ENCODE measurements at regions not wholly inside any gene's neighbourhood (a gene's known extent, or its start where the extent isn't known, plus 50 kb on each side); places are given as distances from the start of the nearest gene placed in this dataset.

DNA sequence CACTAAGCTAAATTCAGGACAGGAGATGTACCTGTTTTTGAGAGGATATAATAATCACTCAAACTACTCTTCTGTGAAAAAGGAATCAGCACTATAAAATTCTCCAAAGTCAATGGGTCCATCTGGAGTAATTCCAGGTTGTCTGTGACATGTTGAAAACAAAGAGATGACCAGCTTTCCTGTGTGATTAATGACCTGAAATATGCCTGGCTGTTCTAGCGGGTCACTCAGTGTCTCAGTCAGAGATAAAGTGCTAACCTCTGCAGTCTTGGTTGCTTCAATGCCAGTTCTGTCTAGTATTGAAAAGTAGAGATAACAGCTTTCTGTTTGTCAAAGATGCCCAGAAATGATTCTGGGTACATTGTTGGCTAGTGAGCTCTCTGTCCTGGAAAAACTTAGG, 722.6 kb upstream of the TENM4 start:
- DNase-seq: no peak

DNA sequence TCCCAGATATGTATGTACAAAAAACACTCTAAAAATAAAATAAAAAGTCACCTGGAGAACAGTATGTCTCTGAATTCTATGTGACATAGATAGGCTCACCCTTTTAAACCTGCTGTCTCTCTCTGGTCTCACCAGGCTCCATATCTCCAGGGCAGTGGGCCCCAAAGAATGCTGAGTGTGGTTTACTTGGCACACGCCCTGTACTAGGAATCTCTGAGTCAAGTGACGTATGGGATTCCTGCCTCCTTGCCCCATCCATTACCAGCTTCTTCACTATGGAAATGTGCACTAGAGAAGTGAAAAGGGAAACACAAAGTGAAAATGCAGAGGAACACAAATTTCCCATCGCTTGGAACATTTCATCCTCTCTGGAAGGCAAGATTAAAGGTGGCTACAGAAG, 722.2 kb upstream of the TENM4 start:
- DNase-seq: no peak

DNA sequence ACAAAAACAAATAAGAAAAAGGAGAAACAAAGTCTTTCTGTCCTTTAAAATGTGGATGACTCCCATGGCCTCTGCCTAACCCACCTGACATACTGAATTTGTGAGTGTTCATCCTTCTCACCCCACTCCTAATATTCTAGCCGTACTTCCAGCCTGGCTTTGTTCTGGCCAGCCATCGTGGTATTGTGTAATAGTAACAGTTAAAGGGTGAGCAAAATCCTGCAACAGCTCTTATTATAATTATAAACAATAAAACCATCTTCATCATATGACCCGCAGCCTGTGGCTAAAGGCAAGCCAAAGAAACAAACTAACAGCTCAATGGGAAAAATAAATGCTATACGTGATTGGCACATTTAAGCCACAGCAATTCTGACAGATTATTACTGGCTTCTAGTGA, 721.6 kb upstream of the TENM4 start:
- DNase-seq: no peak

DNA sequence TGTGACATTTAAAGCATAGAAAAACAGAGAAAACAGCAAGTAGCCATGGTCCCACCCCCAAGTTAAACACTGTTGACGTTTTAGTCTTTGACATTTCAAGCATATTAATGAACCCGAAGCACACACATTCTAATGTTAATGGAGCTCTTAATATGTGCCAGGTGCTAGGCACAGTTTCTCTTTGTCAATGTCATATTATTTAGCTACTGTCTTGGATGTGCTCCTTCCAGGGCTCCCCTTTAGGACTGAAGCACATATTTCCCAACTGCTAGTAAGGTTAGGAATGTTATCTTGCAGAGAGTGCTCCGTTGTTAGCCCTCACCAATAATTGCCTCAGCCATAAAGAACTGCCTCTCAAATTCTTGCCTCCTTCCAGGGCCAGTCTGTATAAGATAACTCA, 716.6 kb upstream of the TENM4 start:
- DNase-seq: no peak

DNA sequence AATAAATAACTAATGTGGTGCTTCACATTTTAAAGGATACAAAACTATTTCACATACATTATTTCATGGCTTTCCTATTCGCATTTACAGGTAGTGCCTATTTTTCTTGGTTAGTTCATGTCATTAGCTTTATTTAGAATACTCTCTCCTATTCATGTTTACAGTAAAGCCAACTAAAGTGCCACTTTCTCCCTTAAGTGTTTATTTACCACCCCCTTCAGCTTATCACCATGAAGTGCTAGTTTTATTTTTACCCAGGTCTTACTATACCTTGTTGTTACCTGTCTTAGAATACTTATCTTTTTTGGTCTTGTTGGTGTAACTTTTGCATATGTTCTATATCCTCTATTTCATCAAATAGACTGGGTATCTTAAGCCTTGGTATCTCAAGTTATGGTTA, 715.2 kb upstream of the TENM4 start:
- DNase-seq: no peak

DNA sequence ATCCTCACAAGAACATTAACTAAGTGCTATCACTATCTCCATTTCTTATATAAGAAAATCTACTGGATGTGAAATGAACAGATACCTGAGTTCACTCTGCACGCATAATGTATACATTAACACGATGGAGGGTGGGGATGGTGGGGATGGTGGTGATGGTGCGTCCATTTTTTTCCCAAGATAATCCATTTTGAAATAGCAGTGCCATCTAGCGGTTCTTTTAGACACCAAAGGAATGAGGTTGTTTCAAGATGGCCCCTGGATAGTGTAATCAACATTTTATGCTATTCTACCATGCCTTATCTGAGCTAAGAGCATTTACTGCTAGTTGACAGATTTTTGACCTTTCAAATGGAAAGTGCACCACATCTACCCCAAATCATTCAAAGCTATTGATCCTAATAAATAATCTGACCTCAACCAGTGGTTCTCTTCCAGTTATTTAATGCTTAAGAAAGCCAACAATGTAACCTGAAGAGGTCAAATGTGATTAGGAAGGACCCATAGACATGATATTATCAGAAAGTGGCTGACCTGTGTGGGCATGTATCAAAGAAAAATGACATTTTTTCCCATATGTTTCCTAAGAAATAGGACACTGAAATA, 714.7 kb upstream of the TENM4 start:
- DNase-seq: no peak

DNA sequence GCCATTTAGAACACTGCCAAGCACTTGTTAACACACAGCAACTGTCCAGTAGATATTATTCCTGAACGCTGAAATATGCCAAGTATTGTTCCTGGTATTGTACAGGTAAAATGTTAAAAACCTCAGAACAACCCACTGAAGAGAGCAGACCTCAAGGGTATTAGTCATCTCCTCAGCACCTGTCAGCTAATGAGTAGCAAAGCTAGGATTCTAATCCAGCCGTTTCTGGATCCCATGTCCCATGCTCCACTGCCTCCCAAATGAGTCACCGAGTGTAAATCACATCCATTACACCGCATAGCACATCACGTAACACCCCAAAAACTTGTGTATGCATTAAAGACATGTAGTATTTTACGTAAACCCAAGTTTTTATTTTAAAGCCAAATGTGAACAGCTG, 705.4 kb upstream of the TENM4 start:
- DNase-seq: no peak

DNA sequence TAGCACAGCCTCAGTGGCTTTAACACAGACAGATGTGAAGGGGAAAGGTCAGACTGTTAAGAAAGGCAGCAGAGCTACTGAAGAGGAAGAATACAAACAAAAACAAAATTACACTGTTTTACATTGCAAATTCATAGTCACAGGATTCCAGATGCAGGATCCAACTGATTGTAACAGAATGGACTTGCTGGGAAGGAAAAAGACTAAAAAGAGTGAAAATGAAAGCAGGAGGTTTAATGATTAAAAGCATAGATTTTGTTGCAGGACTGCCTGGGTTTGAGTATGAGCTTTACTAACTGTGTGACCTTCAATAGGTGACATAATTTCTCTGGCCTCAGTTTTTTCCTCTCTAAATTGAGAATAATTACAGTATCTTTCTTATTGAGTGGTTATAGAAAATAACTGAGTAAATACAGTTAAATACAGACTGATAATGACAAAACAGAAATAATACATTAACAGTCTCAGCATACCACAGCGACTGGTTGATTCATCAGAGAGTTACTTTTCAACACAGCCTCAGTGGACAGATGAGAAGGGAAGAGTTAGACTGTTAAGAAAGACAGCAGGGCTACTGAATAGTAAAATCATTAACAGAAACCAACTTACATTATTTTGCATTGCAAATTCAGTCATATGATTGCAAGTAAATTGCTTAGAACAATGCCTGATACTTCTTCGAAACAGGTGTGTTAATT, 704.2 kb upstream of the TENM4 start:
- no peak for DNase-seq

DNA sequence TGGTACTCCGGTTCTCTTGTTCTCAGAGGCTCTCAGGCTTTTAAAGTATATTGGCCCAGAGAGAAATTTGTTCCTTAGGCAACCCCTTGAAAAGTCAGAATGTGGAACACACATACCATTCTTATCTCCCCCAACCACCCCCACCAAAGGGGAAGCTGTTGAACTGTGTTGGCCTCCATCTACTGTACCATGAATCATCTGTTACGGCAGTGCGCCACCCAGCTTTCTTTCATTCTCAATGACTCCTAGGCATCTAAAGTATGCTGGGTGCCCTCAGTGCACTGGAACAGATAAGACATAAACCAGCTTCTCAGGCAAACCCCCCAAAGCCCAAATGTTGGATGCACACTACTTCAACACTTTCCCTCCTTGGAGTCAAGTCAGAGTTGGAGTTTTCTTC, 696.2 kb upstream of the TENM4 start:
- no peak for DNase-seq

DNA sequence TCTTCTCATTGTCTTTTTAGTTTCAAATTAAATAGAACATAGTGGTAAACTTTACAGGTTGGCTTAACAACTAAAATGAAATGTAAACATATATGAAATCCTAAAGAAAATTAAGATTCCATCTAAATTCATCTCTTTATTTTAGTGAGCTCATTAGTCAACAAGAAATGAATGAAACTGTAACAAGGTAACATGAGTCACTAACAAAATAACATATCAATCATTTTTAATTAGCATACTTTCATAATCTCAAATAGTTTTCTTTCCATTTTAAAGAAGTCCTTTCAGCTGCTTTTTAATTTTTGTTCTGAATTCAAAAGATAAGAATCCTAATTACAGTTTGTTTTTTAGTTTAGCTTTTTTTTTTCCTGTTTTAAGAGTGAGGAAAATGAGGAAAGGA, 688.6 kb upstream of the TENM4 start:
- no peak for DNase-seq

DNA sequence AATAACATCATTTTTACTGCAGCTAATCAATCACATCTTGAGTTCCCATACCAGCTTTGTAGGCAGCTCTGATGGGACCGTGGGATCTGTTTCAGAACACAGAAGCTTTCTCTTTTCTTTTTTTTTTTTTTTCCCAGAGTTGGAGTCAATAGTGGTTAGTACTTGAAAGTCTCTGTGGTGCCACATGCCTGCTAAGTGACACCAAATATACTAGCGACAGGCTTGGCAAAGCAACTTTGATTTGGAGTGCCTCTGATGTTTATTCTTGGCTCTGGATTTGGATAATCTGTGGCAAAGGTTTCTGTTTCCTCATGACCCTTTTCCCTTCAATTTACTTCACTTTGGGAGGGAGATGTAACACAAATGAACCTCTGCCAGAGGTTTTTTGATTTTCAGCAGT, 681.4 kb upstream of the TENM4 start:
- no peak for DNase-seq

DNA sequence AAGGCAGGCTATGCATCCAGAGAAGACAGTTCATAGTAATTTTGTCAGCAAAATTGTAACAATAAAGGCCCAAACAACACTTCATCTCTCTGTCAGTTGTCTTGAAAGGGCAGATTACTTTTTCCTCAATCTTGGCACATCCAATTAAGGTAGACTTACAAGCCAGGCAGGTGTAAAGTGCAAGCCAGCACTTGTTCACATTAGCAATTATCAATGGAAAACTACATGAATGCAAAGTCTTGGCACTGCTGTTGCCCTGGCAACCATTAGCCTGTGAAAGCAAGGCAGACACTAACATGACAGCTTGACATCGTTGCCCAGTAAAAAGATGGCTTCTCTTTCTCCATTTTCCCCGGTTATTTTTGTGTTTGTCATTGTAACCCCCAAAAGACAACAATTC, 677.2 kb upstream of the TENM4 start:
- no peak for DNase-seq

DNA sequence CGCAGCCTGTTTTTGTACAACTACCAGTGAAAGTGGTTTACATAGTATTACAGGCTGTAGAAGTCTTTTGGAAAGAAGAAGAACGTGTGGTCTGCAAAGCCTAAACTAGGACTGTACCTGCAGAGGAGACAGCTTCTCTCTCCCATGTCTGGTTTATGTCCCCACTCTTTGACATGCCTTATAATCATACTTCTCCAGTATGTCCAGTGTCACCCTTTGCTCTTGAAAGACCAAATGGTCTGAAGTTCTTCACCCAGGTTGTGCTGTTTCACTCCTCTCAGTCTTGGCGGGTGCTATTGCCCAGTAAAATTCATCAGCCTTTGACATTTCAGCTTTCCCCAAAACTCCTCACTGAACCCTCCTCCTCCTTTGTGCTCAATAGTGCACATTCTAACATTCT, 676.0 kb upstream of the TENM4 start:
- DNase-seq: no peak

DNA sequence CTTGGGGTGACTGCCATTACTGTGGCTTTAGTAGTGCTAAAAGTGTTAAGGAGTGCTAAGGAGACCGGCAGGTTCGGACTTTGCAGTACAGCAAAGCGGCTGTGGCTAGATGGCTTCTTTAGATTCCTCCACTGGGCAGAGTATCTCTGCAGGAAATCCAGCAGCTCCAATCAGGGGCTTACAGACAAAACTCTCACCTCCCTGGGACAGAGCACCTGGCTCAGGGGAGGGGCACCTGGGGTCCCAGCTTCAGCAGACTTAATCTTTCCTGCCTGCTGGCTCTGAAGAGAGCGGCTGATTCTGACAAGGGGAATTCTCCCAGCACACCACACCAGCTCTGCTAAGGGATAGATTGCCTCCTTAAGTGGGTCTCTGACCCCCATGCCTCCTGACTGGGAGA, 668.8 kb upstream of the TENM4 start:
- no peak for DNase-seq

DNA sequence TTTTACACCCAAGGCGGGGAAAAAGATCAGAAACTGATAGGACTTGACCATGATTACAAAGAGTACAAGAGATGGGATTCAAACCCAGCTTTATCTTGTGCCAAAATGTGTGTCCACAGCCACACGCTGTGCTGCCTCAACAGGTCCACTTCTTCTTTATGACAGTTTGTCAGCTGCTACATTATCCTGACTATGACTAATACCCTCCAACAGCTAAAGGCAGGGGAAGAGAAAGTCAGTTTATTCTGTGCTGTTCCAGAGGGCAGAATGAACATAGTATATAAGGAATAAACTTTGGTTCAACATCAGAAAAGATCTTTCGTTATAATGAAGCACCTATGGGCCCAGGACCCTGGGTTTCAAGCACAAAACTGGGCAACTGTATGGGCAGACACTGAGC, 668.2 kb upstream of the TENM4 start:
- DNase-seq: no peak

DNA sequence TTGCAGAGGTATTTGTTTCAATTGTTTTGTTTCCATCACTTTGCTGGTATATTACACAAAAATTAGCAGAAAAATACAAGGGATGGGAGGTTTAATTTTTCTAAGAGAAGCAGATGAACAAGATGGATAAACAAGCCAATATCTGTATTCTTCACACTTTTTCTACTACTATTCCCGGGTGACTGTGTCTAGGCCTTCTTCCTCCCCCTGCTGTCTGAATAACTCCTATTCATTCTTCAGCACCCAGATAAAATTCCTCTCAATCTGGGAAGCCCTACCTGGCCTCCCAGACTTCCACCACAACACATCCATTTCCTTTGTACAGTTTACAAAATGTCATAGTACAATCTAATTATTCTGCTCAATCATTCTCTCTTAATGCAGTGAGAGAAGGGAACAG, 666.6 kb upstream of the TENM4 start:
- DNase-seq: no peak

DNA sequence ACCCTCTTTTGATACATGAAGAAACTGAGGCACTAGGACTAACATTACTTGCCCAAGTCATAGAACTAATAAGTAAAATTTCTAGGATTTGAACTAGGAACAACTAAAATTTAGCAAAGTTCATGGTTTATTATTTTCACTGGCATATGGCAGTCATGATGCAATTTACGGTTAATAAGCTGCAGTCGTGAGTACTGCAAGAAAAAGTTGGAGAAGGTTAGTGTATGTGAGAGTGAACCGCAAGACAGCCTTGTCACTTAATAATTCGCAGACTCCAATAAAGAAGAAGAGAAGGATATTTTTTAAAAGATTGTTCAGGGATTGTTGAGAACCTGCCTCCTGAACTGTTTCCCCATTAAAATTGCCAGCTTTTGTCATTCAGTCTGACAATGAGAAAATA, 663.4 kb upstream of the TENM4 start:
- DNase-seq: no peak

DNA sequence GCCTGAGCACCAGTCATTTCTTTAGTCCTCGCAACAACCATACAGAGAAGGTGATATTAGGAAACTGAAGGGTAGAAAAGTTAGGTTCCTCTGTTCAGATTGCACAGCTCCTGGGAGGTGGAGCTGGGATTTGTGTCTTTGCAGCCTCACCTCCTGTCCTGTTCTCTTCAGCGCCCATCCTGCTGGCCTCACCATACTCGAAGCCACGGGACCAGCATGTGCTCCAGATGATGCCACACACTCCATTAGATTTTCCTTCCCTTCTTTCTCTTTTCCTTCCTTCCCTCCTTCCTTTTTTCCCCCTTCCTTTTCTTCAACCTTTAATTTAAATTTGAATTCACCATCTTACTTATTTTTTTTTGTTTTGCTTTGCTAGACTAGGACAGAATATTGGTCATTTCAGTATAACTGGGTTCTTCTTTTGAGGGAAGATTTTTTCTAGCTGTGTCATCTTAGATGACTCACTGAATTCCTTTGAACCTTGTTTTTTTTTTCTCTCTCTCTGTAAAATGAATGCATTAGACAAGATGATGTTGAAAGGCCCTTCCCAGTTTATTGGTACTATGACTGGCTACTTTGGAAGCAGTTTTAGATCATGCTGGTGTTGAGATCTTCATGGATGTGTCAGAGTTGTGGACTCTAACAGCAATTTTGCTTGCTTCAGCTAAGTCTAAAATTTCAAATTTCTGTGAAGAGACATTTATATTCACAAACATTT, 662.5 kb upstream of the TENM4 start:
- no peak for DNase-seq

DNA sequence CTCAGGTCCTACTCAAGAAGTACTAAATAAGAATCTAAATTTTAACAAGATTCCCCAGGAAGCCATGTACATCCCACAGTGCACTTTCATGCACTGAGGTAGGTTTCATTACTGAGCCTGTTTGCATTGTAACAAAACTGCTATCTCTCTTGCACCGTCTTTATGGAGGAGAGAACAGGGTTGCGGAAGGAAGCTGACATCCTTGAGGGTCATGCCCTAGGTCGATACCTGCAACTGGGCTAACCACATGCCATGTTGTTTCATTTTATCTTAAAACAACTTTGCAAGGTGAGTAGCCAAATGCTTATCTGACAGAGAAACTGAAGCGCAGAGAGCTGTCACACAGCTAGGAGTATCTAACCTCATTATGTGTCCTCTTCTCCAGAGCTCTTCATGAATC, 656.3 kb upstream of the TENM4 start:
- DNase-seq: no peak

DNA sequence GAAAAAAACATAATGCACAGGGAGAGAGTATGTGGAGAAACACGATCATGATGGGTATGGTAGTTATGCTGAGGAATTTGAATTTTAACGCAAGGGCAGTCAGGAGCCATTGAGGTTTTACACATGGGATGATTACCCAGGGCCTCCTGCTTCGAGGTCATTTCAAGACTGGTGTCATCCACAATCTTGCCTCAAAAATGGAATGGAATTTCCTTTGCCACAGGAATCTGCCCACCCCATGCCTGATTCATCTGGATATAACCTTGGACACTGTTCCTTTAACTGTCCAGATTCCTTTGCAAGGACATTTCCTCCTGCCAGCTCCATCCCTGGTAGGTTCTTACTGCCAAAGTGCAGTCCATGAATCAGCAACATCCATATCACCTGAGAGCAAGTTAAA, 655.9 kb upstream of the TENM4 start:
- DNase-seq: no peak

DNA sequence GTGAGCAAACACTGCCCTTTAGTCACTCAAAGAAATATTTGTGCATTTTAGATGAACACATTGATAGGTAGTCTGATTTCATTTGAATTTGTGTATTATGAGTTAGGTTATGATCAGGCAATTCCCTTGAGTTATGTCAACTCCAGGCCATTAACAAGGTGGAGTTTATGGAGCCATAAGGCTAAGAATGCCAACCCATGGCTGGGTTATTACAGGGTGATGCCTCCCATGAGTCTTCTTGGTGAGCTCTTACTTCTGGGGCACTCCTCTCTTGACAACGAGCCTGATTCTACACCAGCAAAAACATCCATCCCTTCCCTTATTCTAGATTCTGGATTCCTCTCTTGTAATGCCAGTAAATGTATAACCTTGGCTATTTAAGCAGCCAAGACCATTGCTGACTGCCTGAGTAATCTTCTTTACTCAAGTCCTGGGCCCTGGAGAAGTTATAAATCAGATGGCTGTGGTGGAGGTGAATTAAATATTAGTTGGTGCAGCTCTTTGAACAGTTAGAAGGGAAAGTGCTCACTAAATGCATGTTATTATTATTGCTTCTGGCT, 645.7 kb upstream of the TENM4 start:
- DNase-seq: no peak

DNA sequence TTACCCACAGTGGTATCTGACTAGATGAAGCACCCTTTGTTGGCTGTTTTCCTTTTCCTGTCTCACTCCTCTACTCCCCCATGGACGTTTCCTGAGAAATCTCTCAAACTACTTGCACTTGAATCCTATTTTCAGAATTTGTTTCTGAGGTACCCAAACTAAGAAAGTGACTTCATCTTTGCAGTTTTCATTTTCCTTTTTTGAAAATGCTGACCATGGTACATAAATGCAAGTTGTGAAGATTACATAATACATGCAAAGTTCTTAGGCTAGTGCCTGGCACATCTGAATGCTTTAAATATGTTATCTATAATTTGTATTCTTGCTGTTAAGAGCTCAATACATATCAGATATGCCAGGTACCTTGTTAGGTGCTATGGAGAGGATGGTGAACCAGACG, 644.7 kb upstream of the TENM4 start:
- DNase-seq: no peak

DNA sequence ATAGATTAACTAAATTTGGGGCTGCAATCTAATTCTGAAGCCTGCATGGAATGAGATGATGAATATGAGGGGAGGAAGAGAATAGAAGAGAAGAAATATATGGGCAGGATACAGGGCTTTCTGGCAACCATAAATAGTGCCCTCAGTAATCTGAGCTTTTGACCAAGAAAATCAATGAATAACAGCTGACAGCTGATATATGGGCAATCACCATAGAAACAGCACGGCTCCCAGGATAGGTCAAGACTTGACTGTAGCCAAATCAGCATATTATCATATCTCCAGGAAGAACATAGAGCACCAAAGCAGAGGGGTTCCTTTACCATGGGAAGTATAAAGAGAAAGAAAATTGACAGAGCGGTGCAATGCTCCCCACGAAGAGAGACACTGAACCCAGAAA, 643.8 kb upstream of the TENM4 start:
- no peak for DNase-seq

DNA sequence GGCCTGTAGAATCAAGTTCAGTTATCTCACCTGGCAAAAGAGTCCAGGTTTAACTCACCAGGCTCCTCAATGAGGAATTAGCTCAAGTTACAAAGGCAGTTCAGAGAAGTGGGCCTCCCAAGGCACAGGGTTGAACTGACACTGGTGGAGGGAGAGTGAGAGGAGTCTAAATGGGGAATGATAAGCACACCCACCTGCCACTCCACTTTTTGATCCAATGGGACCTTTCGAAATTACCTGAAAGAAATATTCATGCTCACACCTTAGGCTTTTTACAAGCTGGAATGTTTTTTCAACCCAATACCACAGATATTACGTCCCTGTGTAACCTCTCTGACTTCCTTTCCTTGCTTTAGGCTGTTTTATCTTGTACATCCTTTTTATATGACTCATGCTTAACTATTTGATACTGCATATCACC, 642.7 kb upstream of the TENM4 start:
- DNase-seq: no peak

Measured in NCI-H1048 (cell line).